Superior temporal gyrus (tissue), 1 donor: ENCODE measurements at regions not wholly inside any gene's neighbourhood (a gene's known extent, or its start where the extent isn't known, plus 50 kb on each side); places are given as distances from the start of the nearest gene placed in this dataset.
"Not testable (repeated sequence)": the region's sequence is repeated elsewhere in the genome, so short reads cannot be mapped to it uniquely, and the experiment has no call there.

Experiments
- DNase-seq: peaks from one replicate; pipeline ENCODE4 v3.0.0-alpha.2; 2016; ENCODE audit errors: extremely low spot score

DNA sequence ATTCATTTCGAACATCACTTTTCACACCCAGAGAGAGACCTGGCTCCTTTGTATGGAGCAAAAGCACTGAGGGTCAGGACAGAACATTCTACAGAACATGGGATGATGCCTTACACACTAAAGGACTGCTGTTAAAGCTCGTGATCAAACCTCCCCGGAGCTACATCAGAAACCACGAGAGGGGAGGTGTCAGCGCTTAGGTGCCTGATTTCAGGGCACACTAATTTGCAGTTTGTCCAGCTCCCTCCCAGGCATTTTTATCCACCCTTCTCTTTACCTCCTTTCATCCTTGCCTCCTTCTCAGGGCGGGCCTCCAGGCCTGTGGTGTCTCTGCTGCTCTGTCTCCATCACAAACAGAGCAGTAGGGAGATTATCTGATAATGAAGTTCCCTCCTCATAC, 127.5 kb downstream of the VPREB1 start:
- no peak for DNase-seq

- DNase-seq = no peak
Measured at GRCh38 chr22:22374163-22374562, 129.6 kb downstream of the VPREB1 start.

- no peak for DNase-seq
Measured at GRCh38 chr22:22374579-22374978, 130.0 kb downstream of the VPREB1 start.

DNA sequence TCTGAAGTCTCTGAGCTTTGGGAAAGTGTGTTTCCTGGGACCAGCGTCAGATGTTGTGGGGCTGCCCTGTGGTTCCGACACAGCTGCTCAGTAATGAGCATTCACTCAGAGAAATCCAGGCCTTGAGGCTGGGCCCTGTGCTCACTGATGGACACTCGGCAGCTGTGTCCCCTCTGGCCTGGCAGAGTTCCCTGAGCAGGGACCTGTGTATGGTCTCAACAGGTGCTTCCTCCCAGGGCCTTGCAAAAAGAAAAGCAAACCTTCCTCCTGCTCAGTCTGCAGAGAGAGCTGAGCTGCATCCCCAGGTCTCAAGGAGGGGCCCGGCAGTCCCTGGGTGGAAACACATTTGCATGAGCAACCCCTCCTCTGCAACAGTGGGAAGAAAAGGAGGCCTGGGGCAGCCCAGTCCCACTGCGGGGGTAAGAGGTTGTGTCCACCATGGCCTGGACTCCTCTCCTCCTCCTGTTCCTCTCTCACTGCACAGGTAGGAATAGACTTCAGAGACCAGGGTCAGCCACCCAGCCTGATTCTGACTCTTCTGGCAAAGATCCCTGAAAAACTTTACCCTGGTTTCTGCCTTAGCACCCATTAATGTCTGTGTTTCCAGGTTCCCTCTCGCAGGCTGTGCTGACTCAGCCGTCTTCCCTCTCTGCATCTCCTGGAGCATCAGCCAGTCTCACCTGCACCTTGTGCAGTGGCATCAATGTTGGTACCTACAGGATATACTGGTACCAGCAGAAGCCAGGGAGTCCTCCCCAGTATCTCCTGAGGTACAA, 131.2 kb downstream of the VPREB1 start:
- no peak for DNase-seq

- DNase-seq = no peak
Measured at GRCh38 chr22:22376352-22376706, 131.7 kb downstream of the VPREB1 start.

DNA sequence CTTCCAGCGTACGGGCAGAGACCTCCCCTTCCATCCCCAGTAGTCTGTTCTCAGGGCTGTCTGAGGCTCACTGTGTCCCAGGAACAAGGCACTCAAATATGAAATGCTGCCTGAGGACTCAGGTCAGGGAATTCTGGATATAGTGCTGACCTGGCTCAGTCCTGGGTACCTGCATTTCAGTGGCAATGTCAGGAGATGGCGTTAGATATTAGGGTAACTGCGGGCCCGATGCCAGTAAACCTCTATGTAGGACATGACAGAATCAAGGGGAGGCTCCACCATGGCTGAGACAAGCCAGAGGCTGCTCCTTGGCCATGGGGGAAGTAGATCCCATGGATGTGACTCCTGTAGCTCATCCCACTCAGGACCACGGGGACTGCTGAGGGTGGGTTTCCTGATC, 131.7 kb downstream of the ZNF280B start:
- not testable (repeated sequence) for DNase-seq

DNA sequence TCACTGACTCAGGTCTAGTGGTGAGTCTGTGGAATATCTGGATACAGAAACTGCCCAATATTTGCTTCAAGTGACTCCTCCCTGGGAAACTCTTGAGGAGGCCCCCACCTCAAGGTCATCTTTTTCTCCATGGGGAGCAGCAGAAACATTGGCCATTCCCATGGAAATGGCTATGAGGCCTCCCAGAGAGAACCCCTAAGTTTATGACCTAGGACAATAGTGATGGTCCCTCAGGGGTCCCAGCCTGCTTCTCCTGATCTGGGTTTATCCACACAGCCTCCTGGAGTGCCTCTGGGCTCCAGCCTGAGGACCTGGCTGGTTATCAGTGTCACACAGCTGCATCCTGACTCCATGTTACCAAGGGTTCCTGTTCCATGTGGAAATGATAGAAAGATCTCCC, 131.2 kb downstream of the ZNF280B start:
- no peak for DNase-seq

DNA sequence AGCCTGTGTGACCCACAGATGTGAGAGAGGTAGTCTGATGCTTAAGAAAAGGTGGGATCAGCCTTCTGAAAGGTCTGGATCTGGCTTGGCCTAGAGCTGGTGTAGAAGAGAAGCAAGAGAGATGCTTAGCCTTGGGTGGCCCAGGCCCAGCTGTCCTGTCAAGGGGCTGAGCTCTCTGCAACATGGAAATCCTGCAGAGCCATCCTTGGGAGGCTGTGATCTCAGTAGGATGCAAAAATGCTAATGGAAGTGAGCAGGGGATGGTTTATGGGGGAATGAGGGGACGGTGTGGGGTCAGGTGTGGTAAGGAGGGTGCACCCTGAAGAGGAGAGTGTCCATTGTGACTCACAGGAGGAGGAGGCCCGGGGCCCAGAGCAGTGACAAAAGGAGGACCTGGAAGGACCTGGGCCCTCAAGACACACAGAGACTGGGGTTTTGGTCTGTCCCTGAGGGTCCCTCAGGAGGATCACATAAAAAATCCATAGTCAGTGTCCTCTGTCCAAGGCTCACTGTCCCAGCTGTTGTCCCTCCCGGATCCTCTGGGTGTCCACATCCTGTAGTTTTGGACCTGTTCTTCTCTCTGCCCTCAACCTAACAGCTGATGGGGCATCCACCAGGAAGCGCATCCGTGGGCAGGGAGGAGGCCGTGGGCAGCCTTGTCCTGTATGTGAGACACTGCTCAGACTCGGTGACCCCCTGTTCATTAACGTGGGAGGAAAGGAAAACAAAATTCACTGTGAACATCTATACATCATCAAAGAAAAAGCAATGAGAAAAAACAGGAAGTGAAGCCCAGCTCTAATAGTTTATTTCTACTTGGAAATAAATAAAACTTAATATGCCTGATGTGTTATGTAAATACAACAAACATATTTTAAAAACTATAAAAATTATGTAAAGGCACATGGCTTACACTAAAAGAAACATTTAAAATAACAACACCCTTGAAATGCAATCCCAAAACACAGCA, 129.8 kb downstream of the ZNF280B start:
- DNase-seq = no peak

- no peak for DNase-seq
Measured at GRCh38 chr22:22380098-22381030, 128.2 kb downstream of the ZNF280B start.

- not testable (repeated sequence) for DNase-seq
Measured at GRCh38 chr22:22381292-22381691, 127.2 kb downstream of the ZNF280B start.

DNA sequence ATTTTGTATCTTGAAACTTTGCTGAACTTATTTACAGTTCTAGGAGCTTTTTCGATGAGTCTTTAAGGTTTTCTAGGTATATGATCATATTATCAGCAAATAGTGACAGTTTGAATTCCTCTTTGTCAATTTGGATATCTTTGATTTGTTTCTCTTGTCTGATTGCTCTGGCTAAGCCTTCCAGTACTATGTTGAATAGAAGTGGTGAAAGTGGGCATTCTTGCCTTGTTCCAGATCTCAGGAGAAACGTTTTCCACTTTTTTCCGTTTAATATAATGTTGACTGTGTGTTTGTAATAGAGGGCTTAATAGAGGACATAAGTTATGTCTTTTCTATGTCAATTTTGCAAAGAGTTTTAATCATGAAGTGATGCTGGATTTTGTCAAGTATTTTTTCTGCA, 124.3 kb downstream of the ZNF280B start:
- DNase-seq = no peak

DNA sequence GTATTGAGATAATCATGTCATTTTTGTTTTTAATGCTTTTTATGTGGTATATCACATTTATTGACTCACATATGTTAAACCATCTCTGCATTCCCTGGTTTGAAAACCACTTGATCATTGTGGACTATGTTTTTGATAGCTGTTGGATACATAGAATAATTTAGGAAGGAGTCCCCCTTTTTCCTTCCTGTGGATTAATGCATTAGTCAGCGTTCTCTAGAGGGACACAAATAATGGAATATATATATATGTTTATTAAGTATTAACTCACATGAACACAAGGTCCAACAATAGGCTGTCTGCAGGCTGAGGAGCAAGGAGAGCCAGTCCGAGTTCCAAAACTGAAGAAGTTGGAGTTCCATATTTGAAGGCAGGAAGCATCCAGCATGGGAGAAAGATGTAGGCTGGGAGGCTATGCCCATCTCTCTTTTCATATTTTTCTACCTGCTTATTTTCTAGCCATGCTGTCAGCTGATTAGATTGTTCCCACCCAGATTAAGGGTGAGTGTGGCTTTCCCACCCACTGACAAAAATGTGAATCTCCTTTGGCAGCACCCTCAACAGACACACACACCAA, 123.8 kb downstream of the ZNF280B start:
- no peak for DNase-seq

GRCh38 chr22:22386602-22387385, 121.7 kb downstream of the ZNF280B start:
- DNase-seq = no peak

- DNase-seq = no peak
Measured at GRCh38 chr22:22387386-22387736, 121.2 kb downstream of the ZNF280B start.

- no peak for DNase-seq
Measured at GRCh38 chr22:22388090-22388489, 120.5 kb downstream of the ZNF280B start.

DNA sequence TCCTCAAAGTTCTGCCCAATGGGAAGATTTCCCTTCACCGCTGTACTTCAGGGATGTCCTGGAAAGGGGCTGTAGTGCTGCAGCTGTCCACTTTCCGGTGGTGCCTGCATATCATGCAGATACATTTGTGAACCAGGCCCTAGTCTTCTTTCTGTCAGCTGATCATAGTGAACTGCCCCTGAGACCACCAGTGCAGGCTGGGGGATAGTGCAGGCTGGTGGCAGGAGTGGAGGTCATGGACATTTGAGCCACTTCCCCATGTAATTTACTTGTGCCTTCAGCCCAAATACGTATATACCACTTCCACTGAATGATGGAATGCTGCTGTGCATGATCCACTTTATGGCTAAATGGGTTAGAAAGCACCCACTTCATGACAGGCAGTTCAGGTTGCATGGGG, 120.0 kb downstream of the ZNF280B start:
- DNase-seq = no peak

DNA sequence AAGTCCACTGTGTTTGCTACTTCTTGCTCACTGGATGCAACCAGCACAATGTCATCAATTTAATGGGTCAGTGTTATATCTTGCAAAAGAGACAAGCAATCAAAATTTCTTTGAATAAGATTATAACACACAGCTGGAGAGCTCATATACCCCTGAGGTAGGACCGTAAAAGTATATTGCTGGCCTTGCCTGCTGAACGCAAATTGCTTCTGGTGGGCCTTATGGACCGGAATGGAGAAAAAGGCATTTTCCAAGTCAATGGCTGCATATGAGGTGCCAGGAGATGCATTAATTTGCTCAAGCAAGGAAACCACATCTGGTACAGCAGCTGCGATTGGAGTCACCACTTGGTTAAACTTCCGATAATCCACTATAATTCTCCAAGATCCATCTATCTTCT, 119.1 kb downstream of the ZNF280B start:
- DNase-seq = no peak

GRCh38 chr22:22390989-22391388, 117.6 kb downstream of the ZNF280B start:
- DNase-seq = no peak

- no peak for DNase-seq
Measured at GRCh38 chr22:22391543-22391942, 117.0 kb downstream of the ZNF280B start.

DNA sequence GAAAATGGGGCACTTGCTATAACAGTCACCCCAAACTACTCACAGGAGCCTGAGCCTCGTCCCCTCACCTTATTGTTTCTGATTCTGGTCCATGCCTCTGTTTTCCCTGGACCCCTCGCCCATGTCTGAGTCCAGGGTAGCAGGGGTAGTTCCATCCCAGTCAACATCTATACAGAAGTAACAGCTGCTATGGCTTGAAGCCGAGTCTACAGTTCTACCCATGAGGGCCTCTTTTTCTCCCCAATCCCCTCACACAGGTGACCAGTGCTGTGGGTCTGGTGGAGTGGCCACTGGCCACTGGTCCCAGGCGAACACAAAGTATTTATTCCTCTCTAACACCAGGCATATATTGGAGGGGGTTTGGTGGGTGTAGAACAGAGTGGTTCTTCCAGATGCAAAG, 116.4 kb downstream of the ZNF280B start:
- DNase-seq = no peak

DNA sequence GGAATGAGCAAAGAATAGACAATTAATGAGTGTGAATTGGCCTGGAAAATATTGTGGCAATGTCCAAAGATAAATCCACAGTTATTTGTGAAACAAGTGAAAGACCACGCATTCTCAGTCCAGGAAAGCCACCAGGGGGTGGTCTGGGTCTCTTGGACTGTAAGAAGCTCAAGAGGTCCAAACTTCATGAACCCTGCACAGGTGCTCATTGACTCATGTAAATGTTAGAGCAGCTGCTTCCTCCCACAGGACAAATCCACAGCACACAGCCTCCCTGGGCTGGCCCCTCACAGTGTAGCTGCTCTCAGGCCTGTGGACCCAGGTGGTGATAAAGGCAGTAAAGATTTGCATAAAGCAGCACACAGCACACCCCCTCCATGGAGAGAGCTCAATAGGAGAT, 114.0 kb downstream of the ZNF280B start:
- DNase-seq = no peak
